PC-3 (cell line): ENCODE measurements at regions not wholly inside any gene's neighbourhood (a gene's known extent, or its start where the extent isn't known, plus 50 kb on each side); places are given as distances from the start of the nearest gene placed in this dataset.

ENCODE experiments used
- CTCF ChIP-seq: fragments of 300-600 bp; sonication (generic); conservative IDR thresholded peaks from 2 replicates; pipeline ENCODE4 v1.5.1; 2017; ENCODE audit warnings: antibody characterized with exemption, low read depth, mild to moderate bottlenecking, low read length
- EZH2 ChIP-seq: fragments of 300-600 bp; sonication (generic); IDR thresholded peaks from one replicate; pipeline ENCODE4 v1.6.1; 2017; ENCODE audit warnings: antibody characterized with exemption, mild to moderate bottlenecking, low read length; ENCODE audit not compliant: unreplicated experiment

GRCh38 chr3:71951842-71952241 lies 166.9 kb upstream of the PROK2 start:
- TF ChIP-seq CTCF (no peak), EZH2 (no peak)
